GM21529 (cell line): ENCODE measurements at regions not wholly inside any gene's neighbourhood (a gene's known extent, or its start where the extent isn't known, plus 50 kb on each side); places are given as distances from the start of the nearest gene placed in this dataset.

Experiments
- ATAC-seq: cut with Tn5 transposase; IDR thresholded peaks from one replicate; pipeline ENCODE4 v1.9.1; 2021; ENCODE audit not compliant: unreplicated experiment

DNA sequence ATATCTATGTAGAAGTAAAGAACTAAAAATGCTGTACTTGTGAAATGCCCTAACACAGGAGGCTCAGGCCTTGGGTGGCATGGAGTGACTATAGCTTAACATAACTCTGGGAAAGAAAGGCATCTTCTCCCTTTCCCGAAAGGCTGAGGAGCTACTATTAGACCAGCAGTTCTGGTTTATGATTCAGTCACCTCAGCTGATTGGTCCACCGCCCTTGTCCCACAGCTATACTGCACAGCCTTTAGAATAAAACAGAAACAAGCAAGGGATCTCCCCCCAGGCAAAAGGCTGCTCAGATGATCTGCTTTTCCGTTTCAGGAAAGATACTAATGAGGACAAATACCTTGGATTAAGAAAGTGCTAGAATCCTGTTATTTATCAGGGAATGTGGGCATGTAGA is 171.3 kb downstream of the SNCA start:
- no peak for ATAC-seq

- no peak for ATAC-seq
Measured at GRCh38 chr4:89664521-89664920, 172.4 kb downstream of the SNCA start.

- no peak for ATAC-seq
Measured at GRCh38 chr4:89661173-89661899, 175.6 kb downstream of the SNCA start.

GRCh38 chr4:89660444-89661172 is 176.4 kb downstream of the SNCA start:
- no peak for ATAC-seq

DNA sequence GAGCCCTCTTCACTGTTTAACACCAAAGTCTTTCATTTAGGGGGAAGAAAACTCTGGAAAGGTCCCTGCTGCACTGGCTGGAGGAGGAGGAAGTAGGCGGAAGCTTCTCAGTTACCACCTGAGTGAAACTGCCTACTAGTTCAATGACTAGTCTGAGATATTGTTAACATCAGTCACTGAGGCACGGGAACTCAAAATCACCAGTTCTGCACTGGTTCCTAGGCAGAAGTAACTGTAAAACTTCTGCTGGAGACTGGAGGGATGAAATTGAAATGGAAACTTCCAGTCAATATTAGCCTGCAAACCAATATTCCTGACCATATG is 178.3 kb downstream of the SNCA start:
- peak; percentile 83 for ATAC-seq

DNA sequence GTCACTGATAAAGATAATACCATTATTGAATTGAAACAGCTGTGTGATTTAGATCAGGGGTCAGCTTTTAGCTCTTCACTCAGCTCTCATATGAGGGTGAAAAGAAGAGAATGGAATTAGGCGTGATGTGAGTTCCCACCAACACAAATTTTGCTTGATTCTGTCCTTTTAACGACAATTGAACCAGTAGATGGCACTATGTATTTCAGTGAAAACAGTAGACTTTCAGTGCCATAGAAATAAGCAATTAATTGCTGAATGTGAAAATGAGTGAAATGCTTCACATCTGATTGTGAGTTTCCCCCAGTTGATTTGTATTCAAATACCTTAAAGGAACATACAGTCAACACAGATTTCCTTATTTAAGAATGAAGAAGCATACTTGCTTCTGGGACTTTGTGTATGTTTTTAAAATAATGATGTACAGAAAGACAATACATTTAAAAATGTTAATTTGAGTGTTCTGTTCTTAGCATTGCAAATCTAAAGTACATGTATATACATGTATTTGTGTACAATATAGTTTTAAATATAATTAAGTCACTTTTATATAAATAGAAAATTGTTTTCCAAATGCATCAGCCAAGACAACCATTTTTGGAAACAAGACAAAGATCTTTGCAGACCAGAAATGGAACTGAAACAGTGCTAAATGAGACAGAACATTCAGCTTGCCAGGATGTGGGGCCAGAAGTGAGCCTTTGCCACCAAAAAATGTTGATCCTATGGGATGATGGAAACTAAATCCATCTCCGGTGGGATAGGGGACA is 178.8 kb downstream of the SNCA start:
- peak; percentile 88 for ATAC-seq

DNA sequence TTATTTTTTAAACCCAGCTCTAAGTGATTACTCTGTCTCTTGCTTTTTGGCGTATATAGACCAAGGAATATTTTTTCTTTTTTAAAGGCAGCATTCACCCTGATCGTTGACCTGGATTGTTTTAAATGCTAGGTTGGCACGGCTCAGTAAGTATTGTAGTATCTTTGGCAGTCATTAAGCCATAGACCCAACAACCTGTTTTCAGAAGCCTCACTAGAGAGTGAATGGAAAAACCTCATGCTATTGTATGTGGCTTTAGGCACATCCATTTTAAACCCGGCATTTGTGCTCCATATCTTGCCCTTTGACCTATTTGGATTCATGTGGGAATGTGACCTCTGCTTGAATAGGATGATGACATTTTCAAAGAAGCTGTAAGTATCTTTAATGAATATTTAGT is 183.9 kb downstream of the SNCA start:
- ATAC-seq, result no peak

- ATAC-seq, result no peak
Measured at GRCh38 chr4:89645482-89645881, 191.5 kb downstream of the SNCA start.

DNA sequence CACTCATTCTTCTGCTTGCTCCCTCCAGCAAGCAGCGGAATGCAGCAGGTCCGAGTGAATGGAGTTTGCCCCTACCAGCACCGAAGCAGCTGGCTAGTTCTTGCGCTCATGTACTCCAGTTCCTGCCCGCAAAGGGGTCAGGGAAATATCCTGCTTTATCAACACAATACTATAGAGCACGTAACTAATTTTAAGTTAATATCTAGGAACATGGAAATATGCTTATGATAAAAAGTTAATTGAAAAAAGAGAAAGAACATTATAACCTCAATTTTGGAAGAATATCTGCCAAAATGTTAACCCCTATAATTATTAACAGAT is 195.6 kb downstream of the SNCA start:
- ATAC-seq, result no peak

GRCh38 chr4:89640620-89641366 is 196.2 kb downstream of the SNCA start:
- ATAC-seq, result no peak

- no peak for ATAC-seq
Measured at GRCh38 chr4:89639395-89639794, 197.6 kb downstream of the SNCA start.

GRCh38 chr4:89625599-89626293 is 211.2 kb downstream of the SNCA start:
- no peak for ATAC-seq

DNA sequence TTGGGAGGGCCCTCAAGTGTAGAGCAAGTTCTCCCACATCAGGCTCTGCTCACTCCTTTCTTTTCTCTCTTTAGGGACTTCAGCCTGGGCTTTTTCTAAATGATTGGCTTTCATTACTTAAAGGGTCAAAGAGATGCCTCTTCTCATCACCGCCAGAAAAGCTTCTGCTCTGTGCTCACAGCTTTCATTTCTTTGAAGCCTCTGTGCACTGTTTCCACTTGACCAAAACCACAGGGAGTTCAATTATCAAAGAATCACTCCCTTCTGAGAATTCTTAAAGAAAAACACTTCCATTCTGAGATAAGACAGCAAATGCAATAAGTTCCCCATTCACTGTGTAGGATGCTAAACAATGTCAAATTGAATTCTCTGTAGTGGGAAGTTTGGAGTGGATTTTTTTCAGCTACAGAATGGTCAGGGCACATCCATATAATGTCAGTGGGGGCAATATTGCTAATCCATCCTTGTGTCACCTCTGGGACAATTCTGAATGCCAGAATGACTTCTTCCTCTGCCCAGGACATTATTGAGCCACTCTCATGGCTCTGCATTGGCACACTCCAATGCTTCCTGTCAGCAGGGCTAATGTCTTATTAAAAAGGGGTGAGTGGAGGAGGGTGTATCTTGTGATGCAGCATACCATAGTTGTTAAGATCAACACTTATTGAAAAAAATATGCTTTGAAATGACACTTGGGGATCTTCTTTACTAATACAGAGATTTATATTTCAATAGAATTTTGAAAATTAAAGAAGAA is 217.6 kb downstream of the SNCA start:
- ATAC-seq, result peak; percentile 46

DNA sequence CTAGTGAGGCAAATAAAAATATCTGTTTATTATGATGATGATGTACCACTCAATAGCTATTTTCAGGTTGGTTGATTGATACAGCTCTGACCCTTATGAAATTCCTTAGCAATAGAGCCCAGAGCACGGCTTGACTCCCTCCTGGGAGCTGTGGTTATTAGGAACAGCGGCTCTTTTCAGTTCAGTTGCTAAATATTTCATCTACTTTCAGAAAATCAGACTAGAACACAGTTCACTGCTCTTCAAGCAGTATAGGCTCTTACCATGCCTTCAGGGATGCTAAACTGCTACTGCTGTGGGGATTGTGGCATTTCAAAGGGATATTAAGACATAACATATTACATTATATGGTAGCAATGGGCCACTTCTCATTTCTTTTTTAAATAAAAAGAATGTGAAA is 218.8 kb downstream of the SNCA start:
- ATAC-seq, result no peak

- no peak for ATAC-seq
Measured at GRCh38 chr4:89617317-89617716, 219.6 kb downstream of the SNCA start.

GRCh38 chr4:89616382-89616781 is 220.6 kb downstream of the SNCA start:
- ATAC-seq, result no peak

DNA sequence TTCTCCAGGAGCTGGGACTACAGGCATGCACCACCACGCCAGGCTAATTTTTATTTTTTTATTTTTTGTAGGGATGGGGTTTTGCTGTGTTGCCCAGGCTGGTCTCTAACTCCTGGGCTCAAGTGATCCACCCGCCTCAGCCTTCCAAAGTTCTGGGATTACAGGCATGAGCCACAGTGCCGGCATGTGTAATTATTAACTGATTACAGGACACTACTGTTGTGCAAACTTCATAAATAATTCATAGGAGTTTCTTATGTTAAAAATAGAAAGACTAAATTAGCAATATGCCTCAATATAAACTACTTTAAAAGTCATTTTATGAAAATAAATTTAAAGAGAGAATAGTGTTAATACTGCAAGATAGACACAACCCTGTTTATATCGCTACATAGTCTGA is 221.9 kb downstream of the SNCA start:
- ATAC-seq, result no peak

DNA sequence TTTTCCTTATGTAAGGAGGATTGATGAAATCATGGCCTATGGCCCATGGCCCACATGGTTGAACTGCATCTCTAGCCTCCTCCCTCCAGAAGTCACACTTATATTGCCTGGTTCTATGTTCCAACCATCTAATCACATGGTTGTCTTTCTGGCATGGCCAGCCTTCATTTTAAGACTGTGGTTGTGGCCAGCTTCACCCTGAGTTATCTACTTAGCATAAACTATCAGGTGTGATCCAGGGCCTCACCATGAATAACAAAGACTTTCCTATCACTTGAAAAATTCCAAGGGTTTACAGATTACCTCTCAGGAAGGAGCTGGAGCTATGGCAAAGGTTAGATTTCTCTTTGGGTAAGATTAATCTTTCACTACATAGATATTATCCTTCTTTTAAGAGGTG is 222.8 kb downstream of the SNCA start:
- ATAC-seq, result no peak

DNA sequence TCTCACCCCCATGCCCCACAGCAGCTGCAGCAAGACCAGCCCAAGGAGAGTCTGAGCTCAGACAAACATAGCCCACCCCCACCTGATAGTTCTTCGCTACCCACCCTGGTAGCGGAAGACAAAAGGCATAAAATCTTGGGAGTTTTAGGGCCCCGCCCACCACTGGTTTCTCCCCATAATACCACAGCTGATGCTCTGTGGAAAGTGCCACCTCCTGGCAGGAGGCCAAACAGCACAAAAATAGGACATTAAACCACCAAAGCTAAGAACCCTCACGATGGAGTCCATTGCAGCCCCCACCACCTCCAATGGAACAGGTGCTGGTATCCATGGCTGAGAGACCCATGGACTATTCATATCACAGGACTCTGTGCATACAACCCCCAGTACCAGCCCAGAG is 226.7 kb downstream of the SNCA start:
- ATAC-seq, result no peak

- no peak for ATAC-seq
Measured at GRCh38 chr4:89609756-89610155, 227.2 kb downstream of the SNCA start.
